ENCODE measurements at regions not wholly inside any gene's neighbourhood (a gene's known extent, or its start where the extent isn't known, plus 50 kb on each side); places are given as distances from the start of the nearest gene placed in this dataset.
"Not testable (repeated sequence)": the region's sequence is repeated elsewhere in the genome, so short reads cannot be mapped to it uniquely, and the experiment has no call there.

- DNase-seq (ENCODE audit: low spot score), result no peak
- no peak for FAIRE-seq
These were observed 86.1 kb downstream of the RAP2A start for GRCh38 chr13:97520061-97520460.

- no peak for DNase-seq (ENCODE audit: low spot score)
These were observed 86.9 kb downstream of the RAP2A start for GRCh38 chr13:97520866-97521265.

GRCh38 chr13:97521726-97522125 lies 87.8 kb downstream of the RAP2A start:
- FAIRE-seq, result no peak
- DNase-seq (ENCODE audit: low spot score), result no peak

More at GRCh38 chr13:97520866-97521265, 86.9 kb downstream of the RAP2A start:
- no peak for FAIRE-seq

GRCh38 chr13:97522243-97522642 lies 88.3 kb downstream of the RAP2A start:
- no peak for FAIRE-seq
- DNase-seq (ENCODE audit: low spot score), result no peak

GRCh38 chr13:97526556-97526955 lies 92.6 kb downstream of the RAP2A start:
- no peak for DNase-seq (ENCODE audit: low spot score)
- no peak for FAIRE-seq

GRCh38 chr13:97528518-97528917 lies 94.5 kb downstream of the RAP2A start:
- FAIRE-seq (no peak), DNase-seq (ENCODE audit: low spot score) (no peak)

- no peak for FAIRE-seq
- DNase-seq (ENCODE audit: low spot score), result no peak
These were observed 100.6 kb downstream of the RAP2A start for GRCh38 chr13:97534540-97534939.

- FAIRE-seq, result no peak
These were observed 101.6 kb downstream of the RAP2A start for GRCh38 chr13:97535614-97536013.

GRCh38 chr13:97537110-97537509 lies 103.1 kb downstream of the RAP2A start:
- DNase-seq (ENCODE audit: low spot score) (no peak), FAIRE-seq (no peak)

More at GRCh38 chr13:97535614-97536013, 101.6 kb downstream of the RAP2A start:
- no peak for DNase-seq (ENCODE audit: low spot score)

- FAIRE-seq (no peak), DNase-seq (ENCODE audit: low spot score) (no peak)
These were observed 104.2 kb downstream of the RAP2A start for GRCh38 chr13:97538203-97538602.

GRCh38 chr13:97539651-97540610 lies 106.0 kb downstream of the RAP2A start:
- FAIRE-seq (no peak), DNase-seq (ENCODE audit: low spot score) (no peak)

- FAIRE-seq, result no peak
- no peak for DNase-seq (ENCODE audit: low spot score)
These were observed 106.7 kb downstream of the RAP2A start for GRCh38 chr13:97540696-97541095.

GRCh38 chr13:97542102-97542685 lies 108.2 kb downstream of the RAP2A start:
- FAIRE-seq, result no peak
- no peak for DNase-seq (ENCODE audit: low spot score)

- no peak for DNase-seq (ENCODE audit: low spot score)
- no peak for FAIRE-seq
These were observed 110.2 kb downstream of the RAP2A start for GRCh38 chr13:97544031-97544765.

GRCh38 chr13:97544971-97545499 lies 111.1 kb downstream of the RAP2A start:
- not testable (repeated sequence) for DNase-seq (ENCODE audit: low spot score); FAIRE-seq

- no peak for DNase-seq (ENCODE audit: low spot score)
- no peak for FAIRE-seq
These were observed 114.2 kb downstream of the RAP2A start for GRCh38 chr13:97548138-97548537.

GRCh38 chr13:97548711-97549110 lies 114.7 kb downstream of the RAP2A start:
- FAIRE-seq, result no peak
- DNase-seq (ENCODE audit: low spot score), result no peak

GRCh38 chr13:97549201-97549600 lies 115.2 kb downstream of the RAP2A start:
- FAIRE-seq (no peak), DNase-seq (ENCODE audit: low spot score) (no peak)

- no peak for FAIRE-seq
- DNase-seq (ENCODE audit: low spot score), result no peak
These were observed 120.5 kb downstream of the RAP2A start for GRCh38 chr13:97554496-97554895.

GRCh38 chr13:97555034-97555433 lies 121.1 kb downstream of the RAP2A start:
- DNase-seq (ENCODE audit: low spot score), result no peak

GRCh38 chr13:97559030-97559429 lies 125.1 kb downstream of the RAP2A start:
- FAIRE-seq (no peak), DNase-seq (ENCODE audit: low spot score) (no peak)

More at GRCh38 chr13:97555034-97555433, 121.1 kb downstream of the RAP2A start:
- FAIRE-seq, result no peak

- DNase-seq (ENCODE audit: low spot score), result no peak
- no peak for FAIRE-seq
These were observed 126.0 kb downstream of the RAP2A start for GRCh38 chr13:97559981-97560380.
